Neuronal stem cell (in vitro differentiated cells): ENCODE measurements at regions not wholly inside any gene's neighbourhood (a gene's known extent, or its start where the extent isn't known, plus 50 kb on each side); places are given as distances from the start of the nearest gene placed in this dataset.

Source experiments
- DNase-seq: peaks from one replicate; pipeline ENCODE4 v3.0.0-alpha.2; 2013; ENCODE audit warnings: low spot score
- H2AFZ ChIP-seq: one replicate; pipeline ENCODE4 v1.6.1; 2013; ENCODE audit warnings: mild to moderate bottlenecking, low read length, inconsistent platforms
- H2AK5ac ChIP-seq: 2 replicates; pipeline ENCODE4 v1.6.1; 2013; ENCODE audit warnings: low read depth, mild to moderate bottlenecking, inconsistent platforms, low read length, moderate library complexity, mixed read lengths
- H2BK120ac ChIP-seq: 2 replicates; pipeline ENCODE4 v1.6.1; 2013; ENCODE audit warnings: low read depth, mild to moderate bottlenecking, inconsistent platforms, low read length, moderate library complexity, mixed read lengths
- H2BK12ac ChIP-seq: one replicate; pipeline ENCODE4 v1.6.1; 2013; ENCODE audit warnings: low read length, inconsistent platforms
- H2BK15ac ChIP-seq: 2 replicates; pipeline ENCODE4 v1.6.1; 2013; ENCODE audit warnings: mild to moderate bottlenecking, low read length, inconsistent platforms, mixed read lengths
- H2BK5ac ChIP-seq: one replicate; pipeline ENCODE4 v1.6.1; 2013; ENCODE audit warnings: inconsistent platforms, mild to moderate bottlenecking, low read length, moderate library complexity
- H3K14ac ChIP-seq: one replicate; pipeline ENCODE4 v1.6.1; 2013; ENCODE audit warnings: low read length, inconsistent platforms
- H3K18ac ChIP-seq: 2 replicates; pipeline ENCODE4 v1.6.1; 2013; ENCODE audit warnings: low read length, inconsistent platforms
- H3K23ac ChIP-seq: 2 replicates; pipeline ENCODE4 v1.6.1; 2013; ENCODE audit warnings: low read depth, mild to moderate bottlenecking, mixed read lengths, low read length, inconsistent platforms; ENCODE audit not compliant: poor library complexity
- H3K27ac ChIP-seq: replicated peaks from 3 replicates; pipeline ENCODE4 v1.5.1; 2013; ENCODE audit warnings: low read length, inconsistent platforms
- H3K27me3 ChIP-seq, 3 experiments: 2 replicates each; pipeline ENCODE4 v1.6.1; 2013; ENCODE audit warnings: low read length in 3 of 3, mild to moderate bottlenecking in 2 of 3, inconsistent platforms in 1 of 3, low read depth in 1 of 3, mixed read lengths in 1 of 3, moderate library complexity in 1 of 3; ENCODE audit not compliant: control insufficient read depth in 3 of 3, insufficient read depth in 3 of 3
- H3K36me3 ChIP-seq, 2 donors: replicated peaks in 1 of 2; 2 replicates each; pipeline ENCODE4 v1.6.1; 2013; ENCODE audit warnings: low read length in 2 of 2; ENCODE audit not compliant: control insufficient read depth in 2 of 2, insufficient read depth in 2 of 2
- H3K4ac ChIP-seq: 2 replicates; pipeline ENCODE4 v1.6.1; 2013; ENCODE audit warnings: inconsistent platforms, mild to moderate bottlenecking, low read length, moderate library complexity
- H3K4me1 ChIP-seq, 2 donors: 1 replicate in 1 of 2; 2 replicates in 1 of 2; pipeline ENCODE4 v1.6.1; 2013; ENCODE audit warnings: low read length in 2 of 2, low read depth in 1 of 2; ENCODE audit not compliant: control insufficient read depth in 2 of 2, insufficient read depth in 1 of 2
- H3K4me2 ChIP-seq: one replicate; pipeline ENCODE4 v1.6.1; 2013; ENCODE audit warnings: mild to moderate bottlenecking, low read length, inconsistent platforms; ENCODE audit not compliant: insufficient read depth, poor library complexity, severe bottlenecking
- H3K4me3 ChIP-seq, 2 donors: 2 replicates each; pipeline ENCODE4 v1.5.1; 2013; ENCODE audit warnings: low read length in 2 of 2, mild to moderate bottlenecking in 2 of 2, inconsistent platforms in 1 of 2, moderate library complexity in 1 of 2
- H3K79me1 ChIP-seq: one replicate; pipeline ENCODE4 v1.6.1; 2013; ENCODE audit warnings: low read depth, mild to moderate bottlenecking, inconsistent platforms, low read length, moderate library complexity
- H3K9ac ChIP-seq: one replicate; pipeline ENCODE4 v1.6.1; 2013; ENCODE audit warnings: mild to moderate bottlenecking, low read depth, low read length, inconsistent platforms; ENCODE audit not compliant: poor library complexity
- H3K9me3 ChIP-seq, 2 donors: replicated peaks in 1 of 2; 2 replicates each; pipeline versions ENCODE3 to v1.6.1; 2013; ENCODE audit warnings: low read length in 2 of 2, mild to moderate bottlenecking in 2 of 2, inconsistent platforms in 1 of 2, low read depth in 1 of 2, mixed read lengths in 1 of 2, moderate library complexity in 1 of 2; ENCODE audit not compliant: control insufficient read depth in 2 of 2, insufficient read depth in 1 of 2
- H4K8ac ChIP-seq: one replicate; pipeline ENCODE4 v1.6.1; 2013; ENCODE audit warnings: low read depth, mild to moderate bottlenecking, inconsistent platforms, low read length, moderate library complexity
- H4K91ac ChIP-seq: one replicate; pipeline ENCODE4 v1.6.1; 2013; ENCODE audit warnings: low read length, low read depth, mild to moderate bottlenecking, inconsistent platforms; ENCODE audit not compliant: poor library complexity
- WGBS, 2 donors: extraction: QIAGEN DNeasy Blood & Tissue Kit; methylation state at CpG; one replicate each; pipeline ENCODE4 v1.1.7; 2013; ENCODE audit warnings: missing lambda C conversion rate in 2 of 2, mixed read lengths in 1 of 2; ENCODE audit not compliant: insufficient read length in 2 of 2, insufficient replicate concordance in 1 of 2; ENCODE audit errors: extremely low coverage in 2 of 2; 5-methylcytosine and 5-hydroxymethylcytosine counted together

- no peaks in the 10 kb centered on the region for H3K79me1 ChIP-seq
- no peaks in the 10 kb centered on the region for H3K36me3 ChIP-seq
- H2AFZ ChIP-seq = no peak overlapping the region
- no peak for DNase-seq
- H3K27me3 ChIP-seq = no peaks in the 10 kb centered on the region
- no peaks in the 10 kb centered on the region for H3K9me3 ChIP-seq
- no peak overlapping the region for H3K18ac ChIP-seq
- H3K9ac ChIP-seq = no peak overlapping the region
- H3K14ac ChIP-seq = no peak overlapping the region
- no peak overlapping the region for H4K91ac ChIP-seq
- no peak overlapping the region for H3K4me2 ChIP-seq
- no peak overlapping the region for H3K23ac ChIP-seq
- peaks cover 1 to 2% of the 10 kb centered on the region in 2 donors for H3K4me1 ChIP-seq
- no peak overlapping the region for H4K8ac ChIP-seq
- no peak overlapping the region for H2AK5ac ChIP-seq
- H3K27ac ChIP-seq = no peak overlapping the region
- H3K4ac ChIP-seq = no peak overlapping the region
- H2BK15ac ChIP-seq = no peak overlapping the region
- no CpG with 5 or more reads among the region's 3 CpGs for WGBS, 2 donors
- H2BK12ac ChIP-seq = no peak overlapping the region
- no peak overlapping the region for H2BK120ac ChIP-seq
- H2BK5ac ChIP-seq = no peak overlapping the region
- H3K4me3 ChIP-seq = no peak overlapping the region
Measured at GRCh38 chr14:53514197-53514596, 361.1 kb upstream of the DDHD1 start.

DNA sequence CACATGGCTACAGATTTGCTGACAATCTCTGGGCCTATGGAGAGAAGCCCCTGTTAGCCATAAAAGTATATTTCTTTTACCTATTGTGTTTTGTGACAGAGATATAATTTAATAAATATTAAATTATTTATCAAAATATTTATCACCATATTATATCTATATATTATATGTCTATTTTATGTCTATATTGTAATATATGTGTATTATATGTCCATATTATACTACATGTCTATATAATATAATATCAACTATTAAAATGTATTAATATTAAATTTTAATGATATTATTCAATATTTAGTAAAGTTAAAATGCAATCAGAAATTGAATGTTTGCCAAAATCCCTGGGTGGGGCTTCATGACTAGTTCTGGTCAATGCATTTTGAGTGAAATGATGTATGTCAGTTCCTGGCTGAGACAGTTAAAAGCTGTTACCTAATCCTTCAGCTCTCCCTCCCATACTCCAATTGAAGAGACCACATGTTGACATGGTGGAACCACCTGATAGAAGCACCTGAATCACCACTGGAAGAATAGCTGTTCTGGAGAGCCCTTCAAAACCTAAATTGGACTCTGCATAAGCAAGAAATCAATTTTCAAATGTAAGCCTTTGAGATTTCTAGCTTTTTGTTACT lies 357.3 kb upstream of the DDHD1 start:
- Histone ChIP-seq H3K4me3 (no peak overlapping the region), H2AFZ (no peak overlapping the region), H4K8ac (no peak overlapping the region), H3K27ac (no peak overlapping the region), H2BK12ac (no peak overlapping the region), H2AK5ac (no peak overlapping the region), H3K4me2 (no peak overlapping the region), H3K14ac (no peak overlapping the region), H2BK120ac (no peak overlapping the region), H3K79me1 (no peaks in the 10 kb centered on the region), H2BK15ac (no peak overlapping the region), H3K36me3 (no peaks in the 10 kb centered on the region), H3K9ac (no peak overlapping the region), H3K4ac (no peak overlapping the region), H4K91ac (no peak overlapping the region), H3K9me3 (no peaks in the 10 kb centered on the region), H3K27me3 (no peaks in the 10 kb centered on the region), H3K4me1 (peaks cover 4 to 5% of the 10 kb centered on the region in 2 donors), H2BK5ac (no peak overlapping the region), H3K23ac (no peak overlapping the region), H3K18ac (no peak overlapping the region)
- DNase-seq = no peak

GRCh38 chr14:53509276-53510244 lies 356.4 kb upstream of the DDHD1 start:
- no peak overlapping the region for H2BK12ac ChIP-seq
- no peak overlapping the region for H3K23ac ChIP-seq
- H3K27ac ChIP-seq = no peak overlapping the region
- no CpG with 5 or more reads among the region's 11 CpGs for WGBS, 2 donors
- H2BK120ac ChIP-seq = no peak overlapping the region
- H2AK5ac ChIP-seq = no peak overlapping the region
- no peak overlapping the region for H2BK15ac ChIP-seq
- no peaks in the 10 kb centered on the region for H3K9me3 ChIP-seq
- no peak overlapping the region for H2BK5ac ChIP-seq
- peaks cover 4 to 5% of the 10 kb centered on the region in 2 donors for H3K4me1 ChIP-seq
- no peak overlapping the region for H4K91ac ChIP-seq
- no peak overlapping the region for H3K4me2 ChIP-seq
- H2AFZ ChIP-seq = peak overlapping the region; percentile 53
- no peak overlapping the region for H3K14ac ChIP-seq
- no peak overlapping the region for H3K9ac ChIP-seq
- DNase-seq = no peak
- peak overlapping the region; percentile 21 for H3K18ac ChIP-seq
- no peaks in the 10 kb centered on the region for H3K79me1 ChIP-seq
- H3K4me3 ChIP-seq = no peak overlapping the region
- H3K4ac ChIP-seq = peak overlapping the region; percentile 60
- H3K27me3 ChIP-seq = no peaks in the 10 kb centered on the region
- no peaks in the 10 kb centered on the region for H3K36me3 ChIP-seq
- H4K8ac ChIP-seq = no peak overlapping the region
